Common myeloid progenitor, CD34-positive (primary cell): ENCODE measurements at regions not wholly inside any gene's neighbourhood (a gene's known extent, or its start where the extent isn't known, plus 50 kb on each side); places are given as distances from the start of the nearest gene placed in this dataset.
A peak's percentile ranks its signal among the peaks of the same experiment; 100 is the strongest.

ENCODE experiments used
- CTCF ChIA-PET: fragments of 350-600 bp; sonication (Branson Sonifier 250); formaldehyde crosslinking; loops from one replicate; lab custom pipeline; 2021; ENCODE audit warnings: antibody characterized with exemption; lab: Charles Lee
- POLR2A ChIA-PET: fragments of 350-600 bp; sonication (Branson Sonifier 250); formaldehyde crosslinking; loops from one replicate; lab custom pipeline; 2021; ENCODE audit warnings: antibody characterized with exemption; lab: Charles Lee
- DNase-seq, 3 donors: peaks; one replicate each; pipeline versions ENCODE4 v3.0.0 to v3.0.0-alpha.2; 2013
- H3K27ac ChIP-seq, 2 experiments: 1 replicate in 1 of 2; 2 replicates in 1 of 2; pipeline ENCODE4 v1.7.0; 2013; ENCODE audit warnings: inconsistent platforms in 2 of 2, low read length in 2 of 2, mild to moderate bottlenecking in 2 of 2, low read depth in 1 of 2, moderate library complexity in 1 of 2; ENCODE audit not compliant: severe bottlenecking in 2 of 2, insufficient read depth in 1 of 2, poor library complexity in 1 of 2
- H3K27me3 ChIP-seq, 5 experiments: replicated peaks in 2 of 5; 1 replicate in 3 of 5; 2 replicates in 2 of 5; pipeline versions ENCODE4 v1.6.1 to v1.7.0; 2013; ENCODE audit warnings: low read length in 4 of 5, mild to moderate bottlenecking in 2 of 5, moderate library complexity in 2 of 5, inconsistent platforms in 1 of 5; ENCODE audit not compliant: insufficient read depth in 5 of 5, control insufficient read depth in 4 of 5
- H3K36me3 ChIP-seq, 4 experiments: 1 replicate in 2 of 4; 2 replicates in 2 of 4; pipeline versions ENCODE4 v1.6.1 to v1.7.0; 2013; ENCODE audit warnings: low read length in 3 of 4, control low read depth in 1 of 4, mild to moderate bottlenecking in 1 of 4; ENCODE audit not compliant: control insufficient read depth in 4 of 4, insufficient read depth in 4 of 4
- H3K4me1 ChIP-seq, 4 experiments: 1 replicate in 3 of 4; 2 replicates in 1 of 4; pipeline versions ENCODE4 v1.6.1 to v1.7.1; 2013; ENCODE audit warnings: low read length in 3 of 4, mild to moderate bottlenecking in 3 of 4, control low read depth in 1 of 4, inconsistent platforms in 1 of 4, moderate library complexity in 1 of 4; ENCODE audit not compliant: control insufficient read depth in 4 of 4, insufficient read depth in 4 of 4; ENCODE audit errors: control extremely low read depth in 1 of 4
- H3K4me3 ChIP-seq, 7 experiments: 1 replicate in 4 of 7; 2 replicates in 3 of 7; pipeline versions ENCODE4 v1.5.1 to v1.7.0; 2013; ENCODE audit warnings: mild to moderate bottlenecking in 7 of 7, low read length in 6 of 7, moderate library complexity in 6 of 7, inconsistent platforms in 2 of 7, low read depth in 2 of 7, control low read depth in 1 of 7; ENCODE audit not compliant: insufficient read depth in 4 of 7, control insufficient read depth in 1 of 7; ENCODE audit errors: extremely low read depth in 1 of 7
- H3K9me3 ChIP-seq, 5 experiments: 1 replicate in 4 of 5; 2 replicates in 1 of 5; pipeline versions ENCODE4 v1.6.1 to v1.7.1; 2013; ENCODE audit warnings: low read length in 4 of 5, mild to moderate bottlenecking in 2 of 5, inconsistent platforms in 1 of 5, low read depth in 1 of 5, moderate library complexity in 1 of 5; ENCODE audit not compliant: control insufficient read depth in 4 of 5, insufficient read depth in 2 of 5; ENCODE audit errors: control extremely low read depth in 1 of 5
- WGBS: methylation state at CpG from one replicate; pipeline ENCODE4 v1.1.5; 2013; ENCODE audit not compliant: insufficient coverage; 5-methylcytosine and 5-hydroxymethylcytosine counted together

DNA sequence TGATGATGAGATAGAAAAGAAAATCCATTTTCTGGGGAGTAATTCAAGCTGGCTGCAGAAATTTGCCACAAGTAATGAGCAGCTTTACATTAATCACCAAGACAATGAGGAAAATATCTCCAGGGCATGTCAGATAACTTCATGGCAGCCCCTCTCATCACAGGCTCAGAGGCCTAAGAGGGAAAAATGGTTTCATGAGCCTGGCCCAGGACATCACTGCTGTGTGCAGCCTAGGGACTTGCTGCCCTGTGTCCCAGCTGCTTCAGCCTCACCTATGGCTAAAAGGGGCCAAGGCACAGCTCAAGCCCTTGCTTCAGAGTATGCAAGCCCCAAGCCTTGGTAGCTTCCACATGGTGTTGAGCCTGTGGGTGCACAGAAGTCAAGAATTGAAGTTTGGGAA lies 161.7 kb downstream of the OPA1 start:
- no peaks in the 10 kb centered on the region for H3K4me1 ChIP-seq
- H3K36me3 ChIP-seq, result no peaks in the 10 kb centered on the region
- POLR2A ChIA-PET, result no interaction called here
- no peak for DNase-seq
- peaks cover 2 to 32% (median 4%) of the 10 kb centered on the region in 5 experiments for H3K9me3 ChIP-seq
- no peak overlapping the region for H3K27ac ChIP-seq
- no peak overlapping the region for H3K4me3 ChIP-seq
- no peaks in the 10 kb centered on the region for H3K27me3 ChIP-seq
- CTCF ChIA-PET, result interaction anchor here (1.0 kb wide), 1 partner anchor 10 kb away, joined by 3 read pairs; no protein-coding TSS in a partner anchor

DNA sequence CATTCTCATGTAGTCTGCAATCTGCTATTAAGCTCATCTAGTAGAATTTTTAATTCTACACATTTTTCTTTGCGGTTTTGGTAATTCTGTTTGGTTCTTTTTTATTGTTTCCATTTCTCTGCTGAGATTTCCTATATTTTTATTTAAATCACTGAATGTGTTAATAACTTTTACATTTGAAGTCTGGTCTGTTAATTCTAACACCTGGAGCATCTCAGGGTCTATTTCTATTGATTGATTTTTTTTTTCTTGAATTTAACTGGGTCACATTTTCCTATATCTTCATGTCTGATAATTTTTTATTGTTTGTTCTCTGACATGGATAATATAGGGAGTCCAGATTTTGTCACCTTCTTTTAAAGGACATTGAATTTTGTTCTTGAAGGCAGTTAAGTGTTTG lies 163.5 kb downstream of the OPA1 start:
- WGBS, result no CpG with 5 or more reads among the region's 1 CpG
- CTCF ChIA-PET, result no interaction called here
- H3K4me1 ChIP-seq, result no peaks in the 10 kb centered on the region

DNA sequence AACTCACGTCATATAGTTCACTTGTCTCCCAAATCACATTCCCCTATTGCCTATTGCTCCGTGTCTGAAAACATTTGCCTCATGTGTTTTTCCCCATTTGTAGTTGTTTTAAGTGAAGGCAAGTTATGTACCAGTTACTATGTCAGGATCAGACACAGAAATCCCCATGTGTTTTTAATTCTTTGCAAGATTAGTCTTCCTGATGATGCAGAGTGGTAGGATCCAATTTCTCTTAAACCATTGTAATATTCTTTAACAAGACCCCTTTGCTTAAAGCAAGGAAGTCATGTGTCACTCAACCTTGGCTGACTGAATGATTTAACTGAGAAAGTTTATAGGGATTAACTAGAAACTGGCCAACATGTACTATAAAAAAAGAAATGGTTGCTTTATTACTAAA lies 164.4 kb downstream of the OPA1 start:
- Histone ChIP-seq H3K4me3 (no peak overlapping the region), H3K27me3 (no peaks in the 10 kb centered on the region), H3K4me1 (no peaks in the 10 kb centered on the region), H3K9me3 (peaks cover 2 to 29% (median 6%) of the 10 kb centered on the region in 5 experiments), H3K27ac (no peak overlapping the region), H3K36me3 (no peaks in the 10 kb centered on the region)
- POLR2A ChIA-PET, result no interaction called here
- CTCF ChIA-PET, result interaction anchor here (0.9 to 1.1 kb wide), 2 partner anchors 19 to 558 kb away, joined by 3 read pairs; no protein-coding TSS in a partner anchor
- WGBS, result no CpG with 5 or more reads among the region's 2 CpGs
- DNase-seq, result no peak

More for the DNA sequence above, 163.5 kb downstream of the OPA1 start:
- no peak for DNase-seq
- Histone ChIP-seq H3K36me3 (no peaks in the 10 kb centered on the region), H3K27ac (no peak overlapping the region), H3K27me3 (no peaks in the 10 kb centered on the region), H3K4me3 (no peak overlapping the region), H3K9me3 (peaks cover 2 to 29% (median 4%) of the 10 kb centered on the region in 5 experiments)
- POLR2A ChIA-PET, result no interaction called here

DNA sequence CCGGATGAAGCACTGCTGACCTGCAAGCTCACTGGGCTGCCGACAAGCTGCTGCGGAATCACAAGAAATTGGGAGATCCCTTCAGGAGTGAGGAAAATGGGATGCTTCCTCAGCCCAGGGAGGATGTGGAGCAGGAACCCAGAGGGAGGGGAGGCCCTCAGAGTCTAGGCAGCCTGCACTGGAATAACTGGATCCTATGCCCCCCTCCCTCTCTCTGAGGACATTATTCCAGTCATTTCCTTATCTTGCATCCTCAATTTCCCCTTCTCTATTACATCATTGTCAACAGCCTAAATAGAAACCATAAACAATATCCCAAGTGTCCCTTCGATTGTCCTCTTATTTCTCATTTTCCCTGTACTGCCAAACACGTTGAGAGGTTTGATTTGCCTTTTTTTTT lies 169.0 kb downstream of the OPA1 start:
- no peaks in the 10 kb centered on the region for H3K36me3 ChIP-seq
- CTCF ChIA-PET, result no interaction called here
- no peak for DNase-seq
- no peak overlapping the region for H3K4me3 ChIP-seq
- POLR2A ChIA-PET, result interaction anchor here (0.7 kb wide), 1 partner anchor 30 kb away, joined by 3 read pairs; no protein-coding TSS in a partner anchor
- no peak overlapping the region for H3K27ac ChIP-seq
- peaks cover 0 to 2% (median 0%) of the 10 kb centered on the region in 5 experiments for H3K27me3 ChIP-seq
- no peaks in the 10 kb centered on the region for H3K4me1 ChIP-seq
- WGBS, result 100% methylated on average over 5 of the region's 5 CpGs
- peaks cover under 1 to 14% (median 4%) of the 10 kb centered on the region in 5 experiments for H3K9me3 ChIP-seq

DNA sequence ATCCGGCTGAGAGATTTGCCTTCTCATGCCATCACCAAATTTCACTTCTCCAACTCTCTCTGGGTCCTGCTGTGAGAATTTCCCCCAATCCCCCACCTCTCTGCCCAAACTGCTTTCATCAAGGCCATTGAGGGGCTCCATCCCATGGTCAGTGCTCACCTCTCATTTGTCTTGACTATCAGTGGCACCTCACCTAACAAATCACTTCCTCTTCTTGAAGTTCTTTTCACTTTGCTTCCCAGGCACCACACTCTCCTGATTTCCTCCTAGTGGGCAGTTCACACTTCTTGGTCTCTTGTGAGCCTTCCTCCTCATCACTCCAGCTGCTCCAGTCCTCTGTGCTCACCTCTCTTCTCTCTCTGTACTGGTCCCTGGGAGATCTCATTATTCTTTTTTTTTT lies 169.6 kb downstream of the OPA1 start:
- no peaks in the 10 kb centered on the region for H3K4me1 ChIP-seq
- H3K9me3 ChIP-seq, result peaks cover 0 to 7% (median 0%) of the 10 kb centered on the region in 5 experiments
- POLR2A ChIA-PET, result interaction anchor here (0.6 to 0.7 kb wide), 3 partner anchors 9 to 40 kb away, joined by 3 to 8 read pairs (median 3); no protein-coding TSS in a partner anchor
- peak in 1 of 3 donors; percentile 7 for DNase-seq
- WGBS, result 100% methylated on average over 1 of the region's 1 CpG
- no peak overlapping the region for H3K27ac ChIP-seq
- H3K36me3 ChIP-seq, result no peaks in the 10 kb centered on the region
- no peak overlapping the region for H3K4me3 ChIP-seq
- CTCF ChIA-PET, result interaction anchor here (1.1 kb wide), 1 partner anchor 19 kb away, joined by 3 read pairs; no protein-coding TSS in a partner anchor
- peaks cover 0 to 2% (median 0%) of the 10 kb centered on the region in 5 experiments for H3K27me3 ChIP-seq

DNA sequence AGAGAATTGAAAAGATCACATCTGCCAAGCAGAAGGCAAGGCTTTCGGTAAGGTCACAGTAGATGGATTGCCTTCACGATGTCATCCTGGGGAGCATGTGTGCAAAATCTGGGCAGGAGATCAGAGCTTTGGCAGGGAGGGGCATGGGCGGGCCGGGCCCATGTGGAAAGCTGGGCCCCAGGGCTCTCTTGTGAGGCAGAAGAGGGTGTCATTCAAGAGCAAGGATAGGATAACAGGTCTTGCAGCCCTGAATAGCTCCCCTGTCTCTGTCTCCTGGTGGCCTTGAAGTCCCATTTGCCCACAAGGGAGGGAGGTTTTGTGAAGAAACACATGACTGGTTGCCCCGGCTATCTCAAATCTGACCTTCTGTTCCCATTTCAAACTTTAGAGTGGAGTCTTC lies 172.0 kb downstream of the OPA1 start:
- Histone ChIP-seq H3K27me3 (peaks cover 0 to 2% (median 0%) of the 10 kb centered on the region in 5 experiments), H3K4me1 (no peaks in the 10 kb centered on the region), H3K4me3 (no peak overlapping the region), H3K27ac (no peak overlapping the region), H3K9me3 (peaks cover 0 to 2% (median 0%) of the 10 kb centered on the region in 5 experiments), H3K36me3 (no peaks in the 10 kb centered on the region)
- ChIA-PET CTCF (interaction anchor here (1.3 to 3.9 kb wide), 2 partner anchors 12 to 16 kb away, joined by 3 to 22 read pairs; no protein-coding TSS in a partner anchor), POLR2A (interaction anchor here (0.8 kb wide), 1 partner anchor 94 kb away, joined by 3 read pairs; no protein-coding TSS in a partner anchor)
- DNase-seq, result no peak
- 100% methylated on average over 5 of the region's 5 CpGs for WGBS

DNA sequence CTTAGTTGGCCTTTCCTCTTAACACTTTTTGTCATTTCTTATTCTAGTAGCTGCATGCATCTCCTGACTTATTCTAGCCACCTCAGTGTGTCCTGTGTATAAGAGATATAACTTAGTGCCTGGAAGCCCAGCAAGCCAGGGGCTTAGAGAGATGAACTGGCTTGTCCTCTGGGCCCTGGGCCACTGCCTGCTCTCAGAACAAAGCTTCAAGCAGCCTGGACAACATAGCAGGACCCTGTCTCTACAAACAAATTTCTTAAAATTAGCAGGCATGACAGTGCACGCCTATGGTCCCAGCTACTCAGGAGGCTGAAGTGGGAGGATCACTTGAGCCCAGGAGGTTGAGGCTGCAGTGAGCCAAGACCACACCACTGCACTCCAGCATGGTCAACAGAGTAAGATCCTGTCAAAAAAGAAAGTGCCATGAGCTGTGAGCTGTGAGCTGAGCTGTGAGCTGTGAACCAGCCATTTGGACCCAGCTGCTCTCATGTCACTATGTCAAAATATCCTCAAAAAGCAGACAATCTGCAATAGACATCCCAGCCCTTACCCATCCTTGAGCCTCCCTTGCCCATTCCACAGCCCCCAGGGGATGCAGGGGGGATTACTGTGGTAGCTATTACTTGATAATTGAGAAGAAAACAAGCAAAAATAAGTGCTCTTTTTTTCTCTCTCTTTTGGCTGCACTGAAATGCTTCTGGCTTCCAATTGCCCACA lies 174.5 kb downstream of the OPA1 start:
- Histone ChIP-seq H3K27ac (no peak overlapping the region), H3K4me3 (no peak overlapping the region), H3K36me3 (no peaks in the 10 kb centered on the region), H3K4me1 (peaks cover 0 to 2% (median under 1%) of the 10 kb centered on the region in 4 experiments), H3K27me3 (peaks cover 0 to 6% (median 2%) of the 10 kb centered on the region in 5 experiments), H3K9me3 (no peaks in the 10 kb centered on the region)
- 90% methylated on average over 1 of the region's 1 CpG for WGBS
- ChIA-PET POLR2A (no interaction called here), CTCF (interaction anchor here (1.1 to 3.9 kb wide), 4 partner anchors 13 to 547 kb away, joined by 3 to 22 read pairs (median 3); no protein-coding TSS in a partner anchor)
- DNase-seq, result no peak
